ENCODE measurements at regions not wholly inside any gene's neighbourhood (a gene's known extent, or its start where the extent isn't known, plus 50 kb on each side); places are given as distances from the start of the nearest gene placed in this dataset.

- TF ChIP-seq NR2C1 (IDR thresholded peaks at IDR 0.05), result no peak
- TF ChIP-seq EGR1 (IDR thresholded peaks at IDR 0.05; ENCODE audit: borderline replicate concordance in 1 of 2, low read depth in 2 of 2, low read length in 2 of 2), result no peak
- TF ChIP-seq ATF3 (IDR thresholded peaks at IDR 0.05; ENCODE audit: borderline replicate concordance, extremely low read depth, low read depth, low read length), result no peak
- no peak for TF ChIP-seq NRF1 (conservative IDR thresholded peaks at IDR 0.05; ENCODE audit: low read depth, low read length)
- no peak for TF ChIP-seq POLR2A (IDR thresholded peaks at IDR 0.05; ENCODE audit: low read depth, low read length)
- TF ChIP-seq SRF (IDR thresholded peaks at IDR 0.05; ENCODE audit: low read depth in 2 of 2, low read length in 2 of 2), result no peak
- no peak for TF ChIP-seq FOXK2 (IDR thresholded peaks at IDR 0.05)
- TF ChIP-seq BHLHE40 (IDR thresholded peaks at IDR 0.05; ENCODE audit: borderline replicate concordance in 1 of 2, low read depth in 2 of 2, low read length in 1 of 2), result no peak
Measured at GRCh38 chrX:40291553-40291952, 193.8 kb upstream of the BCOR start.
